Stimulated activated CD4-positive, alpha-beta T cell treated with anti-CD3 and anti-CD28 coated beads, Interleukin-1b, Interleukin-23, amount 100 ng/mL, for 48 hours (primary cell): ENCODE measurements at regions not wholly inside any gene's neighbourhood (a gene's known extent, or its start where the extent isn't known, plus 50 kb on each side); places are given as distances from the start of the nearest gene placed in this dataset.

Source experiments
- DNase-seq: peaks from one replicate; pipeline ENCODE4 v3.0.0-alpha.2; 2020

DNA sequence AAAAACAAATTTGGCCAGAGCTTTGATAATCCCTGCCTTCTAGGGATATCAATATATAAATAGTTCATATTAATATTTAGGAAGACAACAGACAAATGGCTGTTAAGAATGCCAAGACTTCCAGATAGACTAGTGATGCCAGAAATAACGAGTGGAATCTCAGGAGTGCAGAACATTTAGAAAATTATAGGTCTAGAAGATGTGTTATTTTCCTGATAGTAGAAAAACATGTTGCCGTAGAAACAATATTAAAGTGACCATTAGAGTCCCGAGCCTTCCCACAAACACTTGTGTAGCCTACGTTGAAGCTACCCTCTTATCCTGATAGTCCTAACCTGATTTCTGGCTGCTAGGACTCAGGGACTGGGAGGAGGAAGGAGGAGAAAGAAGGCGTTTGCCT lies 54.3 kb upstream of the ITGA6 start:
- no peak for DNase-seq

DNA sequence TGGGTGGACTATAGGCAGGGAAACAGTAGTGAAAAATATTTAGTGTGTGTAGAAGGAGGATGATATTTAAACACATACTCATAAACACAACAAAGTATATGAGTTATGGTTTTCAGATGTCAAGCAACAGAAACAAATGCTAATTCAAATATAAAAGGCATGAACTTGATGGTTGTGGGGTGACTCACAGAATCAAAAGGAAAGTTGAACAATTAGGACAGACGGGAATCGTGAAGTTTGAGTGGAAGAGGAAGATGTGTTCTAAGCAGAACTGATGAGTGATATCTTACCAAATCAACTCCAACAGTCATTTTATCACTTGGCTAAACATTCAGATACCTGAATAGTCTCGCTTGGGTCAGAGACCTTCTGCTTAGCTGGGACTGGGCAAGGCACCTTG lies 53.6 kb upstream of the ITGA6 start:
- DNase-seq, result no peak

DNA sequence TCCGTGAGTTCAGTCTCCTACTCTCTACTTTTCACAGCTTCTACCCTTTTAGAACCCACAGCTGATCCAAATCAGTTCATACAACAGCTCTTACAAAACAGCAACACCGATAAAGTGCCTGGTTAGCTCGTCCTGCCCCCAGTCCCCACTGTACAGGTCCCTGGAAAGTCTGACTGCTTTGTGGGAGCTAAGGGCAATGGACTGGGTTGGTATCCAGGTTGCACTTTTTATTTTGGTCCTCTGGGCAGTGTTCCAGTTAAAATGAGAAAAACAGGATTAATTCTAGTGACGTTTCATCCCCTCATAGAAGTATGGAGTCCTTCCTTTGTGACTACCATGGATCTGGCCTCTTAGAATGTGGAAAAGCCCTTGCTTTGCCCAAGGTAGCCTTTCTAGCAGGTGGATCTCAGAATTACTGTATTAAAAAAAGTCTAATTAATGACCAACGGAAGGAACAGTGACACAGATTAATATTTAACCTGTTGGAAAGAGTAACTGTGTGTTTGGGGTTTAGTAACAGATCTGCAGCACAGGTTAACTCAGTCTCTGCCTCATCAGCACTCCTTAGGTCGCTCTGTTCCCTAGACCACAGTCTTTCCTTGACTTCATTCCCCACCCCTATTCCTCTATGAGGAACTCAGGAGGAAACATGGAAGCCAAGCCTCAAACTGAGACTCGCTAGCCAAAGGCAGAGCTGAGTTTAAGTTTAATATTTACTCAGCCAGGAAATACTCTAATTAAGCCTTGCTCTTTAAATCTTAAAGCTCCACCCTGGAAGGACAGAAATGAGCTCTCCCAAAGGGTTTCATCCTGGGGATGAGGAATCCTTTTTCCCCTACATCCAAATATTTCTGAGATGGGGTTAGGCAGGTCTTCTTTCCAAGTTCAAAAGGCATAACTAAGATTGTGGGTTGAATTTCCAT lies 52.8 kb upstream of the ITGA6 start:
- DNase-seq, result no peak

DNA sequence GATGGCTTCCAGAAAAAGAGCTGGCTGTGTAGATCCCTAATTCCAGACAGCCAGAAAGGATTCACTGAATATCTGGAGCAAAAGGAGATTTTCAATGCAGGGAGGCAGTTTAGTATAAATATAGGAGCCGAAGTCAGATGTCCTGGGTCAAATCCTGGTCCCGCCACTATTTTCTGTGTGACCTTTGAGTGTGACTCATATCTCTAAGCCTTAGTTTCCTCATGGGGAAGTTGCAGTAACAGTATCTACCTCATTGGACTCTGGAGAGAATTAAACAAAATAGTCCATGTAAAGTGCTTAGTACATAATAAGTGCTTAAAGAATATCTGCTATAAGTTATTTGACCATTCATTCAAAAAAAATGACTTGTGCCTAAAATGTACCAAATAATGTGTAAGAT lies 52.1 kb upstream of the ITGA6 start:
- DNase-seq, result no peak

DNA sequence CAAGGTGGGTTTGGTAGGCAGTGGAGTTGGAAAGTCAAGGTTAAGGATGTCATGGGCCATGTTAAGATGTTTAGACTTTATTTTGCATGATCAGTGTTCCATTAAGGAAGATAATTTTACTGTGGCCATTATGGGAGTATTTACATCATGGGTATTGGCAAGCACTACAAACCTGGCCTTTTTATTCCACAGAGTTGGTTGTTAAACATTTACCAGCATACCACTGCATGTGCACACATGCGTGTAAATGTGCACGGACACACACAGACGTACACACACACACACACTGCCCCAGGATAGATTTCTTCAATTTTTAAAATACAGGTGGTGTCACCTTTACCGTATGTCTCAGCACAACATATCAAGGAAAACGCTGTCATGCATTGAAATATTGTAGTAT lies 51.4 kb upstream of the ITGA6 start:
- no peak for DNase-seq

DNA sequence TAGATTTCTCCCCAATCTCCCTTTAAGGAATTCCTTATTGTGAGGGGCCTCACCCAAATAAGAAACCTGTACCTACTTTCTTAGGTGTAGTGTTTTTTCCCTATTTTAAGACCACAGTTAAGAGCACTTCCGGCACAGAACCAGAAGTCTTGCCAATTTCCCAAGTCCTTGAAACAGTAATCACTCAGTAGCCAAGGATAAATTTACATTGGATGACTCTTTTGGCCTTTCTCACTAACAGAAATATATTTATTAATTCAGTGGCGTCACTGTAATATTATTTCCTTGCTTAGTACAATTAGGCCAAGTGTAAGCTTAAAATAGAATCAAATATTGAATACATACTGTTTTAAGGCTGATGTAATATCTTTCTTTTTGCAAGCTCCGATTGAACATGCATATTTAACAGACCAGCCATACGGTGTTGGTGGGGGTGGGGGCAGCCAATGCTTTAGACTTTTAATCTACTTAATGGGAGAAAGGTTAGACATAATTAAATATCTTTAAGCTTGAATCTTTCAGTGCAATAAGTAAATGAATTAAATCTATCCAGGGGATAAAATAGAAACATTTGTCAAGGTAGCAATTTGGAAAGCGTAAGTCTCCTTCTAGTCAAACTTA lies 50.8 kb upstream of the ITGA6 start:
- no peak for DNase-seq

DNA sequence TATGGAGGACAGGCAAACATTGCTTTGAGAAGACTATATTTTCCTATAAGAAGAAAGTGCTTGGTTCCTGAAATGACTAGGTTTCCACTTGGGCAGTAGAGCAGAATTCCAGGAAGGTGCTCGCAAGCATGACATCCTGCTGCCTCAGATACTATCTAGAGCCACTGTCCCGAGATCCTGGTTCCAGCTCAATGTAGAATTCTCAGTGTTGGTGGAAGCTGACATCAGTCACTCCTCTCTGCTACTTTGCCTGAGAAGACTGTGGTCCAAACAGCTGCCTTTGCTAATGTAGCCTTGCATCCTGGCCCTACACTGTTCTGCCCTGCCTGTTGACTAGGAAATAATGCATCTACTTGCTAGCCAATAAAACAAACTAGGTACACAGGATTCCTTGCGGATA lies 50.0 kb upstream of the ITGA6 start:
- DNase-seq, result no peak
